Right ventricle myocardium inferior (tissue), 1 donor: ENCODE measurements at regions not wholly inside any gene's neighbourhood (a gene's known extent, or its start where the extent isn't known, plus 50 kb on each side); places are given as distances from the start of the nearest gene placed in this dataset.

Experiments
- ATAC-seq: fragments of 200-7000 bp; cut with Tn5 transposase; one replicate; pipeline ENCODE4 v1.9.1; 2020; ENCODE audit warnings: mild to moderate bottlenecking, moderate library complexity
- DNase-seq: peaks from one replicate; pipeline ENCODE4 v3.0.0; 2021; ENCODE audit errors: missing footprints
- intact Hi-C: fragments of 100-400 bp; cut with DNase I; formaldehyde crosslinking; loops from one replicate; pipeline ENCODE4 v1.11.0; 2022
- donor health status: DM: no; HTN: yes; CAD: no; lungs with severe emphysema.

GRCh38 chr1:50257940-50258685, 149.4 kb downstream of the ELAVL4 start:
- no peak for DNase-seq
- no peak for ATAC-seq
- intact Hi-C loops: no loop called here

- ATAC-seq: no peak
- intact Hi-C loops: no loop called here
- DNase-seq: no peak
Observed at GRCh38 chr1:50257029-50257428, 148.3 kb downstream of the ELAVL4 start.
